ENCODE measurements at regions not wholly inside any gene's neighbourhood (a gene's known extent, or its start where the extent isn't known, plus 50 kb on each side); places are given as distances from the start of the nearest gene placed in this dataset.

GRCh38 chr10:32132357-32132946 lies 76.2 kb upstream of the KIF5B start:
- TF ChIP-seq, protein P1, sequence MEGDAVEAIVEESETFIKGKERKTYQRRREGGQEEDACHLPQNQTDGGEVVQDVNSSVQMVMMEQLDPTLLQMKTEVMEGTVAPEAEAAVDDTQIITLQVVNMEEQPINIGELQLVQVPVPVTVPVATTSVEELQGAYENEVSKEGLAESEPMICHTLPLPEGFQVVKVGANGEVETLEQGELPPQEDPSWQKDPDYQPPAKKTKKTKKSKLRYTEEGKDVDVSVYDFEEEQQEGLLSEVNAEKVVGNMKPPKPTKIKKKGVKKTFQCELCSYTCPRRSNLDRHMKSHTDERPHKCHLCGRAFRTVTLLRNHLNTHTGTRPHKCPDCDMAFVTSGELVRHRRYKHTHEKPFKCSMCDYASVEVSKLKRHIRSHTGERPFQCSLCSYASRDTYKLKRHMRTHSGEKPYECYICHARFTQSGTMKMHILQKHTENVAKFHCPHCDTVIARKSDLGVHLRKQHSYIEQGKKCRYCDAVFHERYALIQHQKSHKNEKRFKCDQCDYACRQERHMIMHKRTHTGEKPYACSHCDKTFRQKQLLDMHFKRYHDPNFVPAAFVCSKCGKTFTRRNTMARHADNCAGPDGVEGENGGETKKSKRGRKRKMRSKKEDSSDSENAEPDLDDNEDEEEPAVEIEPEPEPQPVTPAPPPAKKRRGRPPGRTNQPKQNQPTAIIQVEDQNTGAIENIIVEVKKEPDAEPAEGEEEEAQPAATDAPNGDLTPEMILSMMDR (IDR thresholded peaks at IDR 0.05; ENCODE audit: control insufficient read depth, insufficient read depth, low read depth, low read length, missing control alignments): no peak
- no peak for DNase-seq (ENCODE audit: low read depth)
- H3K4me3 ChIP-seq (ENCODE audit: control insufficient read depth, low read depth, low read length): no peak overlapping the region

GRCh38 chr10:32131388-32131787 lies 75.2 kb upstream of the KIF5B start:
- H3K4me3 ChIP-seq (ENCODE audit: control insufficient read depth, low read depth, low read length): no peak overlapping the region
- DNase-seq (ENCODE audit: low read depth): no peak
- TF ChIP-seq, protein P1 (IDR thresholded peaks at IDR 0.05; ENCODE audit: control insufficient read depth, insufficient read depth, low read depth, low read length, missing control alignments): no peak

DNA sequence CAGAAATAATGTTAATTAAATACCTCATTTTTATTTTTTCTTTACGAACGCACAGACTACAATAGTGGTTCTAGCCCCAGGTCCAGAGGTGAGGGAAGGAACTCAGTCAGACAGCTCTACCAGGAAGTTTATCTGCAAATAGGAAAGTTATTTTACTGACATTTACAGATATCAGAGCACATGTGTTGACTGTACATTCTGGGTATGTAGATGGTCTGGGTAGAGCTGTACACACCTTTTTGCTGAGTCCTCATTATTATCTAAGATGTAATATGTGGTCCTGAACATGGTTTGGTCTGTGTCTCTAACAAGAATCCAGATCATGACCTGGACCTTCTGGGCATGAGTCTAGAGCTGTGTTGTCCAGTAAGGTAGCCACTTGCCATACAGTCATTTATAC lies 74.6 kb upstream of the KIF5B start:
- no peak for DNase-seq (ENCODE audit: low read depth)
- TF ChIP-seq, protein P1 (IDR thresholded peaks at IDR 0.05; ENCODE audit: control insufficient read depth, insufficient read depth, low read depth, low read length, missing control alignments): no peak
- H3K4me3 ChIP-seq (ENCODE audit: control insufficient read depth, low read depth, low read length): no peak overlapping the region

DNA sequence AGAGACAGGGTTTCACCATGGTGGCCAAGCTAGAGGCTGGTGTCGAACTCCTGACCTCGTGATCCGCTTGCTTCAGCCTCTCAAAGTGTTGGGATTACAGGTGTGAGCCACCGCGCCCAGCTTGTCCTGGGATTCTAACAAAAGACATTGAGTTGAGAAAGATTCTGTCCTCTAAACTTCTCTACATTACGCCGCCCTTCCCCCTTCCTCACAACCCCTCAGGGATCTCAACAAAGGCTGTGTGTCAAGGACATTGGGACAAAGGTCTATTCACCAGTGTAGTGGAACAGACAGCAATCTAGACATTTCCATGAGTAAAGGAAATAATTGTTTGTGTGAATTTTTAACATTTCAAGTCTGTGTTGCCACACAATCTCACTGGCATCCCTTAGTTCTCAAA lies 68.8 kb upstream of the KIF5B start:
- TF ChIP-seq, protein P1 (IDR thresholded peaks at IDR 0.05; ENCODE audit: control insufficient read depth, insufficient read depth, low read depth, low read length, missing control alignments): no peak
- no peak for DNase-seq (ENCODE audit: low read depth)
- no peak overlapping the region for H3K4me3 ChIP-seq (ENCODE audit: control insufficient read depth, low read depth, low read length)

DNA sequence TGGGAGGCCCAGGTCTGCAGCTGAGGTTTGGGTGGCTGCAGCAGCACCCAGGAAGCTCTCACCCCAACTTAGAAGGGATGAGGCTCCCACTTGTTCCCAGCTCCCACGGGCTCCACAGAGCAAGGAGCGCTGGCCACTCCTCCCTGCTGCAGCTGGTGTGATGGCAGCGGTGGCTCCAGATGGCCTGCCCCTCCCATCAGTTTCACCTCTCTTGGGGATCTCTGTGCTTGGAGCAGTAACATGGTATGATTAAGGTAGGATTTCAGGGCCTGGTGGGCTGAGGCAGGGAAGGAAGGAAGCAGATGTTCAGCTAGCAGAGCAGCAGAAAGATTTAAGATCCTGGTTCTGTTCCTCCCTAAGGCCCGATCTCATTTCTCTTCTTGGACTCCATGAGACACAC lies 66.8 kb upstream of the KIF5B start:
- no peak for DNase-seq (ENCODE audit: low read depth)
- no peak overlapping the region for H3K4me3 ChIP-seq (ENCODE audit: control insufficient read depth, low read depth, low read length)
- TF ChIP-seq, protein P1 (IDR thresholded peaks at IDR 0.05; ENCODE audit: control insufficient read depth, insufficient read depth, low read depth, low read length, missing control alignments): no peak

GRCh38 chr10:32121648-32122047 lies 65.4 kb upstream of the KIF5B start:
- TF ChIP-seq, protein P1 (IDR thresholded peaks at IDR 0.05; ENCODE audit: control insufficient read depth, insufficient read depth, low read depth, low read length, missing control alignments): no peak
- DNase-seq (ENCODE audit: low read depth): no peak
- no peak overlapping the region for H3K4me3 ChIP-seq (ENCODE audit: control insufficient read depth, low read depth, low read length)

- TF ChIP-seq, protein P1 (IDR thresholded peaks at IDR 0.05; ENCODE audit: control insufficient read depth, insufficient read depth, low read depth, low read length, missing control alignments): no peak
- DNase-seq (ENCODE audit: low read depth): no peak
- H3K4me3 ChIP-seq (ENCODE audit: control insufficient read depth, low read depth, low read length): no peak overlapping the region
Observed at GRCh38 chr10:32120147-32120546, 63.9 kb upstream of the KIF5B start.

All from AG09309 (cell line).